GM18951 (cell line): ENCODE measurements at regions not wholly inside any gene's neighbourhood (a gene's known extent, or its start where the extent isn't known, plus 50 kb on each side); places are given as distances from the start of the nearest gene placed in this dataset.

Source experiments
- POLR2A ChIP-seq: IDR thresholded peaks from 4 replicates; pipeline ENCODE4 v1.6.1; 2011; ENCODE audit warnings: mild to moderate bottlenecking; ENCODE audit not compliant: insufficient read length, insufficient read depth; ENCODE audit errors: extremely low read depth
- in situ Hi-C: fragments of 300-500 bp; cut with MboI; formaldehyde crosslinking; loops from one replicate; pipeline ENCODE4 v1.12.0; 2022; ENCODE audit warnings: low sequenced_read_pairs, mixed read lengths, inconsistent platforms; ENCODE audit not compliant: unreplicated experiment

- in situ Hi-C loops: no loop called here
- no peak for TF ChIP-seq POLR2A
Observed at GRCh38 chr7:20007510-20007909, 209.7 kb downstream of the MACC1 start.

- no peak for TF ChIP-seq POLR2A
- in situ Hi-C loops: no loop called here
Observed at GRCh38 chr7:20005081-20005480, 212.1 kb downstream of the MACC1 start.

GRCh38 chr7:19999681-20000080, 217.5 kb downstream of the MACC1 start:
- no peak for TF ChIP-seq POLR2A
- in situ Hi-C loops: no loop called here

GRCh38 chr7:19991936-19992335, 218.5 kb upstream of the TMEM196 start:
- in situ Hi-C loops: no loop called here

GRCh38 chr7:19989906-19990305, 216.5 kb upstream of the TMEM196 start:
- no peak for TF ChIP-seq POLR2A
- in situ Hi-C loops: loop anchor here (10.0 kb wide), 1 partner anchor 315 kb away; no protein-coding TSS in a partner anchor

More at GRCh38 chr7:19991936-19992335, 218.5 kb upstream of the TMEM196 start:
- no peak for TF ChIP-seq POLR2A

GRCh38 chr7:19988860-19989259, 215.4 kb upstream of the TMEM196 start:
- in situ Hi-C loops: loop anchor here (10.0 kb wide), 1 partner anchor 316 kb away; no protein-coding TSS in a partner anchor
- TF ChIP-seq POLR2A: no peak

GRCh38 chr7:19984231-19984632, 210.8 kb upstream of the TMEM196 start:
- no peak for TF ChIP-seq POLR2A
- in situ Hi-C loops: loop anchor here (10.0 kb wide), 1 partner anchor 321 kb away; no protein-coding TSS in a partner anchor

- in situ Hi-C loops: loop anchor here (10.0 kb wide), 1 partner anchor 322 kb away; no protein-coding TSS in a partner anchor
- TF ChIP-seq POLR2A: no peak
Observed at GRCh38 chr7:19982841-19983835, 209.7 kb upstream of the TMEM196 start.

GRCh38 chr7:19973581-19973980, 200.2 kb upstream of the TMEM196 start:
- in situ Hi-C loops: no loop called here
- TF ChIP-seq POLR2A: no peak

- in situ Hi-C loops: no loop called here
- no peak for TF ChIP-seq POLR2A
Observed at GRCh38 chr7:19972876-19973275, 199.5 kb upstream of the TMEM196 start.

GRCh38 chr7:19971956-19972355, 198.5 kb upstream of the TMEM196 start:
- no peak for TF ChIP-seq POLR2A
- in situ Hi-C loops: no loop called here

- in situ Hi-C loops: no loop called here
- TF ChIP-seq POLR2A: no peak
Observed at GRCh38 chr7:19970514-19970913, 197.1 kb upstream of the TMEM196 start.

- no peak for TF ChIP-seq POLR2A
- in situ Hi-C loops: no loop called here
Observed at GRCh38 chr7:19969859-19970493, 196.6 kb upstream of the TMEM196 start.
